ENCODE measurements at regions not wholly inside any gene's neighbourhood (a gene's known extent, or its start where the extent isn't known, plus 50 kb on each side); places are given as distances from the start of the nearest gene placed in this dataset.

- no peak for TF ChIP-seq POLR2A (IDR thresholded peaks at IDR 0.05)
- no peak for TF ChIP-seq CTCF (IDR thresholded peaks at IDR 0.05 in 8 of 11, conservative IDR thresholded peaks at IDR 0.05 in 3 of 11)
Observed at GRCh38 chr2:149899390-149899789, 311.8 kb upstream of the MMADHC start.

Measured in spleen (tissue), 7 donors.